KOPT-K1 (cell line): ENCODE measurements at regions not wholly inside any gene's neighbourhood (a gene's known extent, or its start where the extent isn't known, plus 50 kb on each side); places are given as distances from the start of the nearest gene placed in this dataset.

Source experiments
- H3K27ac ChIP-seq: fragments of 200-600 bp; sonication (generic); 2 replicates; pipeline ENCODE4 v1.5.1; 2016; ENCODE audit warnings: antibody characterized with exemption, mild to moderate bottlenecking, low read depth, low read length; ENCODE audit not compliant: poor library complexity, severe bottlenecking
- H3K36me3 ChIP-seq: fragments of 200-600 bp; sonication (generic); 2 replicates; pipeline ENCODE4 v1.5.1; 2017; ENCODE audit warnings: antibody characterized with exemption, mild to moderate bottlenecking, low read length, moderate library complexity; ENCODE audit not compliant: insufficient read depth
- H3K9me3 ChIP-seq: fragments of 200-600 bp; sonication (generic); 2 replicates; pipeline ENCODE4 v1.5.1; 2017; ENCODE audit warnings: antibody characterized with exemption, low read length, mild to moderate bottlenecking; ENCODE audit not compliant: insufficient read depth, poor library complexity, severe bottlenecking

- no peak overlapping the region for H3K27ac ChIP-seq
- no peaks in the 10 kb centered on the region for H3K36me3 ChIP-seq
- no peaks in the 10 kb centered on the region for H3K9me3 ChIP-seq
These were observed 126.3 kb upstream of the ZNF385D start for GRCh38 chr3:21877214-21877754.

- no peaks in the 10 kb centered on the region for H3K9me3 ChIP-seq
These were observed 128.3 kb upstream of the ZNF385D start for GRCh38 chr3:21879184-21879886.

DNA sequence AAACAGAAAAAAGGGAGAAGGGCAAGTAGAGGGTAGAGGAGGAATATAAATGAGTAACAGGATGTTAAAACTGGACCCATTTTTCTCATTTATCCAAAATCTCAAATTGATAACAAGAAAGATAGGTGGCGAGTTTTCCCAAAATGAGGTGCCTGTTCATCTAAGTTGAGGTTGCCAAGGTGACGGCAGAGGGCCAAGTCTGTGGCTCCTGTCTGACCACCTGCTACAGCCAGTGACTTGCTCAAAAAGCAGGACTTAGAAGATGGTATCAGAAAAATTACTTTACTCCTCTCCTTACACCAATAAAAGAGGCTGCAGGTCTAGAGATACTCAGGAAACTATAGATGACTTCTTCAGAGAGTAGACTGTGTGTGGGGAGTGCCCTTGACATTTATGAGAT, 137.6 kb upstream of the ZNF385D start:
- no peak overlapping the region for H3K27ac ChIP-seq
- H3K9me3 ChIP-seq: no peaks in the 10 kb centered on the region
- H3K36me3 ChIP-seq: no peaks in the 10 kb centered on the region

More at GRCh38 chr3:21879184-21879886, 128.3 kb upstream of the ZNF385D start:
- no peaks in the 10 kb centered on the region for H3K36me3 ChIP-seq
- H3K27ac ChIP-seq: no peak overlapping the region

DNA sequence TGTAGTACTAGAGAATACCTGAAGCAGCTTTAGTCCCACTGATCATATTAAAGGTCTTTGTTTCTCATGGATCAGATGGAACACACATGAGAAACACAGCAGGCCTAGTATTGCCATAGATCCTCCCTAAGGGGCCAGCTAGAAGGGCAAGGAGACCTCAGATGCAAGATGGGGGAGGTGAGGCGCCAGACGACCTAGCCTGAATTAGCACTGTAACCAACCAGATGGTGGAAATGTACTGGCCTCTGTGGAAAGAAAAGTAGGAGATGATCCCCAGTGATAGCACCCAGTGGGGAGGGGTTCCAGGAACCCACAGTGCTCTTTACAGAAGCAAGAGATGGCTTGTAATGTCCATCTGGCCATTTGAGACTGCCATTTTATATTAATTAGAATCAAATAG, 138.2 kb upstream of the ZNF385D start:
- Histone ChIP-seq H3K9me3 (no peaks in the 10 kb centered on the region), H3K27ac (no peak overlapping the region), H3K36me3 (no peaks in the 10 kb centered on the region)

- Histone ChIP-seq H3K27ac (no peak overlapping the region), H3K9me3 (no peaks in the 10 kb centered on the region), H3K36me3 (no peaks in the 10 kb centered on the region)
These were observed 141.1 kb upstream of the ZNF385D start for GRCh38 chr3:21892104-21892503.

DNA sequence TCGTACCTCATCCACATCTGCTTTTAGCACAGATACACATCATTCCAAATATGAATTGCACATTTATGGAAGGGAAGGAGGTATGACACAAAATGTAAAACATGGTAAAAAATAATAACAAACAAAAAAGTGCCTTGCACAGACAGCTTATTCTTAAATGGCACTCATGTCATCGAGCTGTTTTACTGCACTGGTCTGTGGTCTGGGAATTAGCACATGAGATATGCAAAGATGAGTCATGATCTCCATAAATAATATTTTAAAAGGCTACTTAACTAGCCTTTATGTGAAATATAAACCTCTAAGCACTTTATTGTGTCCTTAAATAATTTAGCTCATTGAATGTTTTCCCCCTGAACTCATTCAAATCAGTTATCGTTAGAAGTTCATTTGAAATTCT, 142.2 kb upstream of the ZNF385D start:
- H3K9me3 ChIP-seq: no peaks in the 10 kb centered on the region
- H3K36me3 ChIP-seq: no peaks in the 10 kb centered on the region
- H3K27ac ChIP-seq: no peak overlapping the region

GRCh38 chr3:21894459-21895340, 143.7 kb upstream of the ZNF385D start:
- Histone ChIP-seq H3K9me3 (no peaks in the 10 kb centered on the region), H3K36me3 (no peaks in the 10 kb centered on the region), H3K27ac (no peak overlapping the region)

DNA sequence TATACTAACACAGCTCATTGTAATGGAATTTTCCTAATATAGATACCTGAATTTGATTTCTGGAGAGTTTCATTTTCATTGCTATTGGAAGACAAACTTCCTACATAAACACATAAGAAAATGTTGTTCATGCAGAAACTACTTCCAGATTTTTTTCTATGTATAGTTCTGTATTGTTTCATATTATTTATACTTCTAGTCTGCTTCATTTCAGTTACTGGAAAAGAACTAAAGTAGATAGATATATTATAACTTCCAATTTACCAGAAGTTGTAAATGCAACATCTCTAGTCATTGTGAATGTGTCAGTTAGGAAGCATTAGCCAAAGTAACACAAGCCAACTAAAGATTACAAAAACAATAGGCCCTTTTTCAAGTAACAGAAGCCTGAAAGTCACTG, 147.3 kb upstream of the ZNF385D start:
- H3K9me3 ChIP-seq: no peaks in the 10 kb centered on the region
- no peak overlapping the region for H3K27ac ChIP-seq
- H3K36me3 ChIP-seq: no peaks in the 10 kb centered on the region

- Histone ChIP-seq H3K9me3 (no peaks in the 10 kb centered on the region), H3K27ac (no peak overlapping the region), H3K36me3 (no peaks in the 10 kb centered on the region)
These were observed 150.5 kb upstream of the ZNF385D start for GRCh38 chr3:21901484-21901883.

- Histone ChIP-seq H3K27ac (no peak overlapping the region), H3K36me3 (no peaks in the 10 kb centered on the region), H3K9me3 (no peaks in the 10 kb centered on the region)
These were observed 151.9 kb upstream of the ZNF385D start for GRCh38 chr3:21902956-21903355.

DNA sequence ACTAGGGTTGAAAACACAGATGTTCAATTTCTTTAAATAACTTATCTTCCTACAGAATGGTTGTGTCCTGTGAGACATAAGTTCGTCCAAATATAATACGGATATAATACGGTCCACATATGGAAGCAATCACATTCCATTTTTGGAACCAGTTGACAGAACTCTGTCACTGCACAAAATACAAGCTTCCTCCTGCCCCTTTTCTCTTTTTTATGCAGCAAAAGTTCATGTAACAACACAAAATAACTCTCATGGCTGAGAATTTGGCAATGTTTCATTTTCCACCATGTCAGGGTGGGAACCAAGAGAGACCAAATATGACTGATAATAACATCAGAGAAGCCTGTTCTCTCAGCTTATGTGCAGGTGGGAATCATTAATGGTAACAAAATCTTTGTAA, 158.1 kb upstream of the ZNF385D start:
- H3K9me3 ChIP-seq: no peaks in the 10 kb centered on the region
- H3K27ac ChIP-seq: no peak overlapping the region
- H3K36me3 ChIP-seq: no peaks in the 10 kb centered on the region

- H3K36me3 ChIP-seq: no peaks in the 10 kb centered on the region
- H3K27ac ChIP-seq: no peak overlapping the region
- no peaks in the 10 kb centered on the region for H3K9me3 ChIP-seq
These were observed 161.7 kb upstream of the ZNF385D start for GRCh38 chr3:21912711-21913110.

DNA sequence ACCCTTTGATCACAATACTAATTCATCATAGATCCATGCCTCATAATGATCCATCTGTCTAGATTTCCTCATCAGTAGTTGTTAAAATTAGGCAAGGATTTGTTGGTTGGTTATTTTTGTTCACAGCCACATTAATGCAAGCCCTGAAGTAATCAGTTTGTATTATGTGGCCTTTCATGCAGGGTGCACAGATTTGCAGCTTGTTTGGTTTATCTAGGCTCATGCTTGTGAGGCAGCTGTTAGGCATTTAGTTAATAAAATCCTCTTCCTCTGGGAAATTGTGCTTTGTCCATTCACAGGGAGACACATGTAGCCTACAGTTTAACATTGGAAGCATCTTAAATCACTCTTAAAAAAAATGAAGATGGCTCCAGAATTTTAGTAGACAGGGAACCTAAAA, 162.8 kb upstream of the ZNF385D start:
- Histone ChIP-seq H3K36me3 (no peaks in the 10 kb centered on the region), H3K27ac (no peak overlapping the region), H3K9me3 (no peaks in the 10 kb centered on the region)

DNA sequence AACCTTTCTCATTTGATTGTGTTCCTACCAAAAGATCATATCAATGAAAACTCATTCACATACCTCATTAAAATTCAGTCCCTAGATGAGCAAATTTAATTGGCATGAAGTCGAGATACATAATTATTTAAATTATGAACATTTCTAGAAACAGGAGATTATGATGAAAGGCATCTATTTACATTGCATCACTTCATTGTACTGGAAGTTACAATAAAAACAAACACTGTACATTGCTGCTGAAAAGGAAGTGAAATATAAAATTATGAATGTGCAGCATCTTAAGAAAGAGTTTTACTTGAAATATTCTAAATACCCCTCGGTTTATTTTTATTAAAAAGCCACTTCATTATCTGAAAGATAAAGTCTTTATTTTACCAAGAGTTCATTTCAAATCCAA, 163.4 kb upstream of the ZNF385D start:
- Histone ChIP-seq H3K36me3 (no peaks in the 10 kb centered on the region), H3K27ac (no peak overlapping the region), H3K9me3 (no peaks in the 10 kb centered on the region)

GRCh38 chr3:21919383-21919782, 168.4 kb upstream of the ZNF385D start:
- Histone ChIP-seq H3K36me3 (no peaks in the 10 kb centered on the region), H3K27ac (no peak overlapping the region), H3K9me3 (no peaks in the 10 kb centered on the region)
